ENCODE measurements at regions not wholly inside any gene's neighbourhood (a gene's known extent, or its start where the extent isn't known, plus 50 kb on each side); places are given as distances from the start of the nearest gene placed in this dataset.

GRCh38 chr9:101791533-101791932, 53.1 kb upstream of the GRIN3A start:
- no peak for TF ChIP-seq CTCF (IDR thresholded peaks at IDR 0.05)
- TF ChIP-seq POLR2A (IDR thresholded peaks at IDR 0.05) = no peak

Data from uterus (tissue), 2 donors.